Mesendoderm (in vitro differentiated cells): ENCODE measurements at regions not wholly inside any gene's neighbourhood (a gene's known extent, or its start where the extent isn't known, plus 50 kb on each side); places are given as distances from the start of the nearest gene placed in this dataset.

Experiments used
- DNase-seq: peaks from one replicate; pipeline ENCODE4 v3.0.0; 2013
- H2AK5ac ChIP-seq: 2 replicates; pipeline ENCODE4 v1.6.1; 2013; ENCODE audit warnings: low read length, inconsistent platforms
- H2BK120ac ChIP-seq: 2 replicates; pipeline ENCODE4 v1.6.1; 2013; ENCODE audit warnings: low read depth, mild to moderate bottlenecking, low read length, moderate library complexity, mixed read lengths
- H2BK15ac ChIP-seq: replicated peaks from 2 replicates; pipeline ENCODE4 v1.6.1; 2013; ENCODE audit warnings: low read depth, mild to moderate bottlenecking, moderate library complexity
- H2BK5ac ChIP-seq: 2 replicates; pipeline ENCODE4 v1.6.1; 2013; ENCODE audit warnings: low read length, inconsistent platforms
- H3K18ac ChIP-seq: 2 replicates; pipeline ENCODE4 v1.6.1; 2013; ENCODE audit warnings: mild to moderate bottlenecking, low read length, mixed read lengths
- H3K23ac ChIP-seq: one replicate; pipeline ENCODE4 v1.6.1; 2013; ENCODE audit warnings: low read length
- H3K27ac ChIP-seq: 2 replicates; pipeline ENCODE4 v1.5.1; 2013; ENCODE audit warnings: low read depth, mild to moderate bottlenecking, inconsistent platforms, low read length, moderate library complexity
- H3K27me3 ChIP-seq: 2 replicates; pipeline ENCODE4 v1.6.1; 2013; ENCODE audit warnings: low read length, control low read depth, mild to moderate bottlenecking, inconsistent platforms; ENCODE audit not compliant: insufficient read depth, poor library complexity
- H3K36me3 ChIP-seq: 2 replicates; pipeline ENCODE4 v1.6.1; 2013; ENCODE audit warnings: low read length, inconsistent platforms; ENCODE audit not compliant: control insufficient read depth, insufficient read depth
- H3K4ac ChIP-seq: one replicate; pipeline ENCODE4 v1.6.1; 2013; ENCODE audit warnings: low read depth, mild to moderate bottlenecking, low read length, moderate library complexity
- H3K4me1 ChIP-seq: 2 replicates; pipeline ENCODE4 v1.6.1; 2013; ENCODE audit warnings: low read depth, low read length, inconsistent platforms; ENCODE audit not compliant: control insufficient read depth
- H3K4me2 ChIP-seq: 2 replicates; pipeline ENCODE4 v1.6.1; 2013; ENCODE audit warnings: low read length
- H3K4me3 ChIP-seq: 2 replicates; pipeline ENCODE4 v1.5.1; 2013; ENCODE audit warnings: mild to moderate bottlenecking, low read length
- H3K56ac ChIP-seq: one replicate; pipeline ENCODE4 v1.6.1; 2013; ENCODE audit warnings: low read length
- H3K79me1 ChIP-seq: 2 replicates; pipeline ENCODE4 v1.6.1; 2013; ENCODE audit warnings: low read length, inconsistent platforms
- H3K79me2 ChIP-seq: 2 replicates; pipeline ENCODE4 v1.6.1; 2013; ENCODE audit warnings: mild to moderate bottlenecking, low read length; ENCODE audit not compliant: control insufficient read depth, insufficient read depth
- H3K9ac ChIP-seq: 2 replicates; pipeline ENCODE4 v1.6.1; 2013; ENCODE audit warnings: low read length, inconsistent platforms
- H4K5ac ChIP-seq: one replicate; pipeline ENCODE4 v1.6.1; 2013; ENCODE audit warnings: low read length
- H4K8ac ChIP-seq: one replicate; pipeline ENCODE4 v1.6.1; 2013; ENCODE audit warnings: low read depth, mild to moderate bottlenecking, control low read depth, low read length, moderate library complexity
- WGBS: extraction: QIAGEN DNeasy Blood & Tissue Kit; methylation state at CpG from one replicate; pipeline ENCODE4 v1.1.7; 2013; ENCODE audit warnings: low lambda C conversion rate, missing lambda C conversion rate; ENCODE audit not compliant: insufficient coverage; ENCODE audit errors: extremely low coverage; 5-methylcytosine and 5-hydroxymethylcytosine counted together

- Histone ChIP-seq H3K27ac (no peak overlapping the region), H3K9ac (no peak overlapping the region), H2AK5ac (no peak overlapping the region), H3K18ac (no peak overlapping the region), H3K23ac (no peak overlapping the region), H4K5ac (no peak overlapping the region), H2BK15ac (no peak overlapping the region), H3K4me3 (no peak overlapping the region), H3K27me3 (no peaks in the 10 kb centered on the region), H3K36me3 (no peaks in the 10 kb centered on the region), H3K56ac (no peak overlapping the region), H3K79me2 (no peaks in the 10 kb centered on the region), H2BK120ac (no peak overlapping the region), H3K4me1 (peaks cover 2% of the 10 kb centered on the region), H3K79me1 (no peaks in the 10 kb centered on the region), H2BK5ac (no peak overlapping the region), H4K8ac (no peak overlapping the region), H3K4me2 (no peak overlapping the region), H3K4ac (no peak overlapping the region)
- no peak for DNase-seq
- no CpG with 5 or more reads among the region's 2 CpGs for whole genome bisulfite sequencing
Observed at GRCh38 chr20:11242320-11242719, 568.5 kb upstream of the JAG1 start.

DNA sequence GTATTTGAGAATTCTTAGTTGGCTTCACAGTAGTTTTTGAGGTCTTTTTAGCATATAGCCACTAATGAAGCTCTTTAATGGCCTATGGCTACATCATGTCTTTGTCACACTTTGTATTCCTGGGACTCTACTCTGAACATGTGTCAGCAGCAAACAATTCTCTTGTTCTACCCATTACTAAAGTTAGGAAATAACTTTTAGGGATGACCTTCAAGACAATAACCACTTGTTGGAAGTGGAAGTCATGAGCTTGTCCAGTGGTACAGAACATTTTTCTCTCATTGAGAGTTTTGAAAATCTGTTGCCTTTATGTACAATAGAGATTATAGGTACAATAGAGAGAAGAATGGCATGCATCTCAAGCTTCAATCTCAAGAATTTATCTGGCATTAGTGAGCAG, 571.6 kb upstream of the JAG1 start:
- no peak overlapping the region for H3K4me3 ChIP-seq
- H2BK5ac ChIP-seq: no peak overlapping the region
- DNase-seq: no peak
- no peak overlapping the region for H3K23ac ChIP-seq
- no peak overlapping the region for H4K8ac ChIP-seq
- H3K79me2 ChIP-seq: no peaks in the 10 kb centered on the region
- H3K9ac ChIP-seq: no peak overlapping the region
- H3K56ac ChIP-seq: no peak overlapping the region
- H2AK5ac ChIP-seq: no peak overlapping the region
- H3K36me3 ChIP-seq: no peaks in the 10 kb centered on the region
- no peak overlapping the region for H3K4ac ChIP-seq
- H2BK15ac ChIP-seq: no peak overlapping the region
- H3K4me1 ChIP-seq: peaks cover 16% of the 10 kb centered on the region
- H3K79me1 ChIP-seq: no peaks in the 10 kb centered on the region
- H3K4me2 ChIP-seq: no peak overlapping the region
- H2BK120ac ChIP-seq: no peak overlapping the region
- H3K27me3 ChIP-seq: no peaks in the 10 kb centered on the region
- H3K27ac ChIP-seq: no peak overlapping the region
- no peak overlapping the region for H4K5ac ChIP-seq
- H3K18ac ChIP-seq: no peak overlapping the region

- Histone ChIP-seq H3K79me2 (no peaks in the 10 kb centered on the region), H3K4me1 (peaks cover 16% of the 10 kb centered on the region), H3K18ac (no peak overlapping the region), H2BK120ac (no peak overlapping the region), H4K8ac (no peak overlapping the region), H3K36me3 (no peaks in the 10 kb centered on the region), H3K27ac (no peak overlapping the region), H4K5ac (no peak overlapping the region), H3K9ac (no peak overlapping the region), H3K79me1 (no peaks in the 10 kb centered on the region), H2BK5ac (no peak overlapping the region), H3K4ac (no peak overlapping the region), H3K27me3 (no peaks in the 10 kb centered on the region), H3K4me2 (no peak overlapping the region), H3K4me3 (no peak overlapping the region), H2BK15ac (no peak overlapping the region), H3K23ac (no peak overlapping the region), H3K56ac (no peak overlapping the region), H2AK5ac (peak overlapping the region; percentile 33)
- WGBS: no CpG with 5 or more reads among the region's 5 CpGs
- DNase-seq: no peak
Observed at GRCh38 chr20:11246251-11246775, 572.5 kb upstream of the JAG1 start.

DNA sequence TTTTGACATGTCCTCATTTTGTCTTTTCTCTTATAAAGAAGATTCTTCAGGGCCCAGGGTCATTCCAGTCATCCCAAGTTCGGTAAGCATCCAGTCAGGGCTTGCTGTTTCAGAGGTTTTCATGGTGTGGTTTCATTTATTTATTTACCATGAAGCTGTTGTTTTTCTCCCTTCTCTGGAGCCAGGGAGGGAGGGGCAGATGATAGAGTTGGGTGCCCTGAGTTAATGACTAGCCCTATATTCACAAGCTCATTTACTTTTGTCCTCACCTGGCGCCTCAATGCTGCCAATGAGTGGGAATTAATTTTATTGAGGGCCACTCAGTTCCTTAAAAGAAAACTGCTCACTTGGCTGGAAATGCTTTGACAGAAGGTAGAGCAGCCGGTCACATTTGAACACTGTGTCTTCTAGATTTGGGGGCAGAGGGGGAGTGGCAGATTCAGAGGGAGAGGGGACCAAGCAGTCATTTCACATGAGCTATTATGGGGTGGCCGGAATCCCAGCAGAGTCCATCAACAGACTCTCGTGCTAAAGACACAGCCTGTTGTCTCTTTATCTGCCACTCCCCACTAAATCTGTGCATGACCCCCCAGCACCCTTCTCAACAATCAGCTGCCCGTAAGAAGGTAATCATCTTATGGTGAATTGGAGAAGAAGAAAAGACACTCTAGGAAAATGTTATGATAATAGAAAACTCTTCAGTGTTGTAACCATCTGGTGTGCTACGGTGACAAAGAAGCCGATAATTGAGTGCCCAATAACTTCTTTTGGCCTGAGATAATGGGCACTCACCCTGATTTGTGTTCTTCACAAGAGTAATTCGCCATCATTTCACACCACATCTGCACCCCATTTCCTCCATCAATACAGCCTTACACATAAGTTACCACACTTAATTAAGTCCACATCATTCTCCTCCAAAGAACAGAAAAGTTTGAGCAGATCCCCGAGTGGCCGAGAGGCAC, 573.5 kb upstream of the JAG1 start:
- no CpG with 5 or more reads among the region's 11 CpGs for WGBS
- Histone ChIP-seq H3K9ac (no peak overlapping the region), H2BK15ac (no peak overlapping the region), H2BK5ac (peak overlapping the region; percentile 17), H2BK120ac (no peak overlapping the region), H3K36me3 (no peaks in the 10 kb centered on the region), H3K27me3 (no peaks in the 10 kb centered on the region), H4K5ac (no peak overlapping the region), H3K4me1 (peaks cover 16% of the 10 kb centered on the region), H3K56ac (peak overlapping the region; percentile 2), H3K79me2 (no peaks in the 10 kb centered on the region), H3K27ac (no peak overlapping the region), H2AK5ac (no peak overlapping the region), H3K4me3 (no peak overlapping the region), H3K79me1 (no peaks in the 10 kb centered on the region), H3K18ac (peak overlapping the region; percentile 30), H3K4me2 (no peak overlapping the region), H4K8ac (no peak overlapping the region), H3K23ac (no peak overlapping the region), H3K4ac (no peak overlapping the region)
- DNase-seq: no peak

DNA sequence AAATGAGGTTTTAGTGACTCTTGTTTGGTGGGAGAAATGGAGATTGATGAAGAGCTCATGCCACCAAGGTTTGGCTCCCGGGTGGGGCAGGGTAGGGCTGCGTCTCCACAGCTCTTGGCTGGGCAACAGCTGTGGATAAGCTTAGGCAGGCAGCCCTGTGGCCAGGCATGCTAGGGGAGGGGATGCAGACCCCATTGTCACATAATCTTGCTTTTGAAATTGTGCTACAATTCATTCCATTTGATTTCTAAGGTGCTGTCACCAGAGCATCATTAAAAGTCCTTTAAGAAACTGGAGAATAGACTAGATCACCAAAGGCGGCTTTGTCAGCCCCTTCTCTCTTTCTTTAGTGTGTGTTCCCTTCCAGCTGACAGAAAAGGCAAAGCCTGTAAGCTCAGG, 574.2 kb upstream of the JAG1 start:
- H3K27me3 ChIP-seq: no peaks in the 10 kb centered on the region
- no peak overlapping the region for H3K27ac ChIP-seq
- H2BK15ac ChIP-seq: no peak overlapping the region
- H3K79me2 ChIP-seq: no peaks in the 10 kb centered on the region
- no peak for DNase-seq
- H3K36me3 ChIP-seq: no peaks in the 10 kb centered on the region
- no peaks in the 10 kb centered on the region for H3K79me1 ChIP-seq
- H3K4ac ChIP-seq: no peak overlapping the region
- H3K18ac ChIP-seq: no peak overlapping the region
- peak overlapping the region; percentile 17 for H2BK5ac ChIP-seq
- no peak overlapping the region for H3K9ac ChIP-seq
- peaks cover 16% of the 10 kb centered on the region for H3K4me1 ChIP-seq
- no peak overlapping the region for H3K4me2 ChIP-seq
- H4K8ac ChIP-seq: no peak overlapping the region
- no peak overlapping the region for H4K5ac ChIP-seq
- no CpG with 5 or more reads among the region's 3 CpGs for WGBS
- no peak overlapping the region for H3K4me3 ChIP-seq
- no peak overlapping the region for H2AK5ac ChIP-seq
- H3K56ac ChIP-seq: peak overlapping the region; percentile 2
- H3K23ac ChIP-seq: no peak overlapping the region
- no peak overlapping the region for H2BK120ac ChIP-seq
